Right lobe of liver (tissue), 6 donors: ENCODE measurements at regions not wholly inside any gene's neighbourhood (a gene's known extent, or its start where the extent isn't known, plus 50 kb on each side); places are given as distances from the start of the nearest gene placed in this dataset.
"Not testable (repeated sequence)": the region's sequence is repeated elsewhere in the genome, so short reads cannot be mapped to it uniquely, and the experiment has no call there.

Experiments used
- ATAC-seq, 4 donors: fragments of 200-7000 bp; cut with Tn5 transposase; one replicate each; pipeline ENCODE4 v1.9.1; 2020; ENCODE audit warnings: mild to moderate bottlenecking in 4 of 4, moderate library complexity in 4 of 4
- DNase-seq, 3 donors: peaks; one replicate each; pipeline ENCODE4 v3.0.0-alpha.2; 2020
- H3K27ac ChIP-seq, 3 donors: fragments of 200-600 bp; one replicate each; pipeline ENCODE4 v1.8.0; 2022
- H3K27me3 ChIP-seq, 2 donors: fragments of 200-600 bp; one replicate each; pipeline ENCODE4 v1.8.0; 2022
- H3K36me3 ChIP-seq, 4 donors: fragments of 200-600 bp; sonication (generic) in 1 of 4; one replicate each; pipeline versions ENCODE4 v1.5.1 to v1.8.0; 2017 to 2022; ENCODE audit warnings: control low read depth in 1 of 4
- H3K4me1 ChIP-seq, 4 donors: fragments of 200-600 bp; sonication (generic) in 1 of 4; one replicate each; pipeline versions ENCODE4 v1.5.1 to v1.8.0; 2017 to 2022; ENCODE audit warnings: control low read depth in 1 of 4
- H3K4me3 ChIP-seq, 3 donors: fragments of 200-600 bp; one replicate each; pipeline ENCODE4 v1.8.0; 2022
- H3K9me3 ChIP-seq, 4 donors: fragments of 200-600 bp; sonication (generic) in 1 of 4; one replicate each; pipeline versions ENCODE4 v1.5.1 to v1.8.0; 2017 to 2022; ENCODE audit warnings: control low read depth in 1 of 4
- WGBS: methylation state at CpG from one replicate; pipeline ENCODE4 v1.1.6; 2018; ENCODE audit warnings: low coverage, low lambda C conversion rate; ENCODE audit not compliant: insufficient coverage; ENCODE audit errors: missing lambda C conversion rate; 5-methylcytosine and 5-hydroxymethylcytosine counted together
- intact Hi-C, 2 donors: fragments of 100-400 bp; cut with DNase I; formaldehyde crosslinking; loops; one replicate each; pipeline versions ENCODE4 v1.11.2 to v1.14.1; 2022
- donor health status: DM: no; HTN: yes; CAD: no.
- donor health status: DM: no; HTN: no; CAD: no.
- donor health status: DM: no; HTN: no; CAD: no.
- donor health status: DM: no; HTN: yes; CAD: no.
- donor health status: DM: no; HTN: yes; CAD: no.

DNA sequence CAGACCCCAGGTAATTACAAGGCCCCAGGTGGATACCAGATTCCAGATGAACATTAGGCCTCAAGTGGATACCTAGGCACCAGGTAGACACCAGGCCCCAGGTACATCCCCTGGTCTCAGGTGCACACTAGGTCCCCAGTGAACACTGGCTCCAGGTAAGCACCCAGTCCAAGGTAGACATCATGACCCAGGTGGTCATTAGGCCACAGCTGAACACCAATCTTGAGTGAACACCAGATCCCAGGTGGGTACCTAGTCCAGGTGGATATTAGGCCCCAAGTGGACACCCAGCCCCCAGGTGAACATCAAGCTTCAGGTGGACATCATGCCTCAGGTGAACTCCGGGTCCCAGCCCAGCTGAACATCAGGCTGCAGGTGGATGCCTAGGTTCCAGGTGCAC is 1486.2 kb upstream of the TPTE start:
- H3K4me3 ChIP-seq, H3K27ac ChIP-seq, DNase-seq, H3K4me1 ChIP-seq, H3K36me3 ChIP-seq, intact Hi-C loops, H3K9me3 ChIP-seq, H3K27me3 ChIP-seq, ATAC-seq: not testable (repeated sequence)
- WGBS = no CpG with 5 or more reads among the region's 1 CpG

DNA sequence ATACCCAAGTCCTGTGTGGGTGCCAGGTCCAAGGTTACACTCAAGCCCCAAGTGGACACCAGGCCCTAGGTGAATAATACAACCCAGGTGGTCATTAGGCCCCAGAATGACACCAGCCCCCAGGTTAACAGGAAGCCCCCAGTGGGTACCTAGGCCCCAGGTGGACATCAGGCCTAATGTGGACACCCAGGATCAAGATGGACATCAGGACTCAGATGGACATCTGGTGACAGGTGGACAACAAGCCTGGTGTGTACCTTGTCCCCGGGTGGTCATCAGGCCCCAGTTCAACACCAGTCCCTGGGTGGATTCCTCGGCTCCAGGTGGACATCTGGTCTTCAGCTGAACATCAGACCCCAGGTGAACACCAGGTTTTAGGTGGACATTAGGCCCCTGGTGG is 1485.4 kb upstream of the TPTE start:
- H3K36me3 ChIP-seq, H3K4me3 ChIP-seq, H3K27me3 ChIP-seq, ATAC-seq, H3K4me1 ChIP-seq, DNase-seq, intact Hi-C loops, H3K27ac ChIP-seq, H3K9me3 ChIP-seq: not testable (repeated sequence)
- no CpG with 5 or more reads among the region's 2 CpGs for WGBS

DNA sequence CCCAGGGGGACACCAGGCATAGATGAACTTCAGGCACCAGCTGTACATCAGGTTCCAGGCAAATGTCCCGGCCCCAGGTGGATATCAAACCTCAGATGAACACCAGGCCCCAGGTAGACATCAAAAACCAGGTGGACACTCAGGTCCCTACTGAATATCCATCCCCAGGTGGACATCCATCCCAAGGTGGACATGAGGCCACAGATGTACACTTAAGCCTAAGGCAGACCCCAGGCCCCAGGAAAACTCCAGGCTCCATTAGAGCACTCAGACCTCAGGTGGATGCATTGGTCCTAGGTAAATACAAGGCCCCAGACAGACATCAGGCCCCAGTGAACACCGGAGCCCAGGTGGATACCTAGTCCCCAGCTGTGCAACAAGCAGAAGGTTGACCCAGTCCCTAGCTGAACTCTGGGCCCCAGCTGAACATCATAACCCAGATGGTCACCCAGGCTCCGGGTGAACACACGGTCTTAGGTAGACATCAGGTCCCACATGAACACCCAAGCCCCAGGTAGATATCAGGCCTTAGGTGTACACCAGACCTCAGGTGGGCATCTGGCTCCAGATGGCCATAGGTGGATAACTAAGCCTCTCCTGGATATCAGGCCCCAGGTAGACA is 1484.3 kb upstream of the TPTE start:
- H3K27ac ChIP-seq, H3K9me3 ChIP-seq, H3K27me3 ChIP-seq, intact Hi-C loops, H3K4me3 ChIP-seq, H3K4me1 ChIP-seq, ATAC-seq, DNase-seq, H3K36me3 ChIP-seq: not testable (repeated sequence)
- WGBS = no CpG with 5 or more reads among the region's 4 CpGs

GRCh38 chr21:9037588-9038544 is 1483.5 kb upstream of the TPTE start:
- H3K27me3 ChIP-seq, DNase-seq, H3K4me3 ChIP-seq, H3K27ac ChIP-seq, intact Hi-C loops, H3K4me1 ChIP-seq, H3K9me3 ChIP-seq, ATAC-seq, H3K36me3 ChIP-seq: not testable (repeated sequence)
- 58% methylated on average over 24 of the region's 39 CpGs for WGBS

DNA sequence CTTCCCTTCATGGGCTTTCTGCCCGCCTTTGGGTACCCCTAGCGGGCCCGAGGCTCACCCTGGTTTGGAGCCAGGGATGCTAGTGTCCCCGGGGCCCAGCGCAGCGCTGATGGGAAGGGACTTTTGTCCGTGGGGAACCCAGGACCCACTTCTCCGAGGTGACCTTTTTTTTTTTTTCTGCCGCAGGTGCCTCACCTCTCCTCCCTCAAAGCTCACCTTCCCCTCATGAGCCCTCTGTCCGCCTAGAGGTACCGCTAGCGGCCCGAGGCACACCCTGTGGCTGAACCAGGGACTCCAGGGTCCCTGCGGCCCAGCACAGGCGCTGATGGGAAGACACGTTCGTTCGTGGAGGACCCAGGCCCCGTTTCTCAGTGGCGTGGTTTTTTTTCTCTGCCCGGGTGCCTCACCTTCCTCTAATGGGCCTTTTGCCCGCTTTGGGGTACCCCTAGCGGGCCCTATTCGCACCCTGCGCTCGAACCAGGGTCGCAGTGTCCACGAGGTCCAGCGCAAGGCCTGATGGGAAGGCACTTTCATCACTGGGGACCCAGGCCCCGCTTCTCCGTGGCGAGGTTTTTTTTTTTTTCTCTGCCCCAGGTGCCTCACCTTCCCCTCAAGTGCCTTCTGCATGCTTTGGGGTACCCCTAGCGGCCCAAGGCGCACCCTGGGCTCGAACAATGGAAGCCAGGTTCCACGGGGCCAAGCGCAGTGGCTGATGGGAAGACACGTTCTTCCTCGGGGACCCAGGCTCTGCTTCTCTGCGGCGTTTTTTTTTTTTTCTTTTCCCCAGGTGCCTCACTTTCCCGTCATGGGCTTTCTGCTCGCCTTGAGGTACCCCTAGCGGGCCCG is 1481.6 kb upstream of the TPTE start:
- 48% methylated on average over 27 of the region's 45 CpGs for WGBS
- H3K27me3 ChIP-seq, H3K27ac ChIP-seq, intact Hi-C loops, H3K9me3 ChIP-seq, H3K4me1 ChIP-seq, H3K4me3 ChIP-seq, H3K36me3 ChIP-seq: not testable (repeated sequence)
- ATAC-seq = peak in 3 of 4 donors; percentile 28 to 68 (median 28)
- DNase-seq = peak in 2 of 3 donors; percentile 23 to 56

DNA sequence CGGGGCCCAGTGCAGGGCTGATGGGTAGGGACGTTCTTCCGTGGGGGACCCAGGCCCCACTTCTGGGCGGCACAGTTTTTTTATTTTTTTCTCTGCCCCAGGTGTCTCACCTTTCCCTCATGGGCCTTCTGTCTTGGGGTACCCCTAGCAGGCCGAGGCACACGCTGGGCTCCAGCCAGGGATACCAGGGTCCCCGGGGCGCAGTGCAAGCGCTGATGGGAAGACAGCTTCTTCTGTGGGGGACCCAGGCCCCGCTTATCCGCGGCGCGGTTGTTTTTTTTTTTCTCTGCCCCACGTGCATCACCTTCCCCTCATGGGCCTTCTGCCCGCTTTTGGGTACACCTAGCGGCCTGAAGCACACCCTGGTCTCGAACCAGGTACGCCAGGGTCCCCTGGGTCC is 1481.0 kb upstream of the TPTE start:
- H3K4me1 ChIP-seq, intact Hi-C loops: not testable (repeated sequence)

GRCh38 chr21:9041175-9041948 is 1480.0 kb upstream of the TPTE start:
- intact Hi-C loops, H3K27me3 ChIP-seq, H3K4me1 ChIP-seq, H3K36me3 ChIP-seq, ATAC-seq, H3K9me3 ChIP-seq, H3K27ac ChIP-seq, H3K4me3 ChIP-seq, DNase-seq: not testable (repeated sequence)
- WGBS = 60% methylated on average over 9 of the region's 33 CpGs

More for the DNA sequence above, 1481.0 kb upstream of the TPTE start:
- 46% methylated on average over 13 of the region's 19 CpGs for WGBS
- not testable (repeated sequence) for ATAC-seq, DNase-seq, H3K36me3 ChIP-seq, H3K9me3 ChIP-seq, H3K4me3 ChIP-seq, H3K27ac ChIP-seq, H3K27me3 ChIP-seq

GRCh38 chr21:9043089-9043488 is 1478.3 kb upstream of the TPTE start:
- ATAC-seq (peak in 3 of 4 donors; percentile 63 to 97 (median 95)), DNase-seq (peak in 1 of 3 donors; percentile 60)
- WGBS = 60% methylated on average over 4 of the region's 38 CpGs

GRCh38 chr21:9046870-9047269 is 1474.5 kb upstream of the TPTE start:
- ATAC-seq, H3K4me3 ChIP-seq, DNase-seq, H3K27ac ChIP-seq, H3K4me1 ChIP-seq, H3K9me3 ChIP-seq, intact Hi-C loops, H3K36me3 ChIP-seq, H3K27me3 ChIP-seq: not testable (repeated sequence)
- WGBS = 37% methylated on average over 9 of the region's 14 CpGs

More at GRCh38 chr21:9043089-9043488, 1478.3 kb upstream of the TPTE start:
- H3K4me1 ChIP-seq, H3K27ac ChIP-seq, H3K4me3 ChIP-seq, H3K9me3 ChIP-seq, H3K36me3 ChIP-seq, intact Hi-C loops, H3K27me3 ChIP-seq: not testable (repeated sequence)

GRCh38 chr21:9067515-9067914 is 1453.9 kb upstream of the TPTE start:
- H3K36me3 ChIP-seq, H3K4me3 ChIP-seq, ATAC-seq, DNase-seq, H3K27ac ChIP-seq, H3K27me3 ChIP-seq, H3K4me1 ChIP-seq, H3K9me3 ChIP-seq, intact Hi-C loops: not testable (repeated sequence)
- WGBS = no CpG with 5 or more reads among the region's 6 CpGs
